Fibroblast of the conjunctiva (primary cell): ENCODE measurements at regions not wholly inside any gene's neighbourhood (a gene's known extent, or its start where the extent isn't known, plus 50 kb on each side); places are given as distances from the start of the nearest gene placed in this dataset.
"Not testable (repeated sequence)": the region's sequence is repeated elsewhere in the genome, so short reads cannot be mapped to it uniquely, and the experiment has no call there.

ENCODE experiments used
- DNase-seq: peaks from one replicate; pipeline ENCODE4 v3.0.0-alpha.2; 2010; ENCODE audit warnings: low read depth

- no peak for DNase-seq
These were observed 245.1 kb upstream of the C9orf72 start for GRCh38 chr9:27818348-27818747.

DNA sequence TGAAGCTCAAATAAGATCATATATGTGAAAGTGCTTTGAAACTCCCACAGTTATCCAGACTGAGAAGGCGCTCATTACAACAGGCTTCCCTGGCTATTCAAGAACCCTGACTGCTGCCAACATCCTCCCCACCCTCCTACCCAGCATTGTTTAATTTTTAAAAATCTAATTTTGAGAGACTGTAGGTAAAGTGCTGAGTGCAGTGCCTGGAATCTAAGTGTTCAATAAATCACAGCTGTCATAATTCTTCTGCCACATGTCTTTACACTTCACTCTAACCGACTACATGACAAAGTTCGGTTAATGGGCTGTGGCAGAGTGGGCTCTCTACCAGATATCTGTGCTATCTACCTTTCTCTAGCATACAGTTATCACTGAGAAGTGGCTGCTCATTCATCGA lies 255.6 kb upstream of the C9orf72 start:
- no peak for DNase-seq

- no peak for DNase-seq
These were observed 256.3 kb upstream of the C9orf72 start for GRCh38 chr9:27829621-27830020.

DNA sequence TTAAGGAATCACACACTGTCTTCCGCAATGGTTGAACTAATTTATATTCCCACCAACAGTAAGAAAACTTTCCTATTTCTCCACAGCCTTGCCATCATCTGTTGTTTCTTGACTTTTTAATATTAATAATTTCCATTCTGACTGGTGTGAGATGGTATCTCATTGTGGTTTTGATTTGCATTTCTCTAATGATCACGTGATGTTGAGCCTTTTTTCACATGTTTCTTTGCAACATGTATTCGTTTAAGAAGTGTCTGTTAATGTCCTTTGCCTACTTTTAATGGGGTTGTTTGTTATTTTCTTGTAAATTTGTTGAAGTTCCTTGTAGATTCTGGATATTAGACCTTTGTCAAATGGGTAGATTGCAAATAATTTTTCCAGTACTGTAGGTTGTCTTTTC lies 258.8 kb upstream of the C9orf72 start:
- DNase-seq: not testable (repeated sequence)

DNA sequence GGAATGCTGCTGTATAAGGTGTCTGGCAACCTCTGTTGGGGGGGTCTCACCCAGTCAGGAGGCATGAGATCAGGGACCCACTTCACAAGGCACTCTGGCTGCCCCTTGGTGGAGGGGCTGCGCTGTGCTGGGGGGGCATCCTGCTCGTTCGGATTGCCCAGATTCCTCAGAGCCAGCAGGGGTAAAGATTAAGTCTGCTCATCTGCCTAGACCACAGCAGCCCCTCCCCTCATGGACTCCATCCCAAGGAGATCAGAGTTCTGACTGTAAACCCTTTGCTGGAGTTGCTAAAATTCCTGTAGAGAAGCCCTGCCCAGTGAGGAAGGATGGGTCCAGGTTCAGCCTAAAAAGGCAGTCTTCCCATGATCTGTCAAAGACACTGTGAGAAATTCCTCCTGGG lies 262.0 kb upstream of the C9orf72 start:
- DNase-seq: no peak

DNA sequence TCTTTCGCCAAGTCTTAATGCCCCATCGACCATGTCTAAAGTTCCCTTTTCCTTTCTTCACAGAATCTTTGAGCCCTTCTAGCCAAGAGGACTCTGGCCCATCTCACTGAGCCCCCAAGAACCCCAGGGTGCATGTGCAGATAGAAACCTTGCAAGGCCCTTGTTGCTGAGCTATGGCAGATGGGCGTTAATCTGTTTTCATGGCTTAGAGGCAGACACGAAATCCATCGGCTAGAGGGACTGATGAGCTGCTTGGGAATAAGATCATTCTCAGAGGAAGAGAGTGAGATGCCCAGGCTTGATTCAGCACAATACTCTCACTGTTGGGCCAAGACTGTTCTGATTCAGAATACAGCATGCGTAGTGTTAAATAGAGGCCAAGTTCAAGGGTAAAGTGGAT lies 262.5 kb upstream of the C9orf72 start:
- no peak for DNase-seq

DNA sequence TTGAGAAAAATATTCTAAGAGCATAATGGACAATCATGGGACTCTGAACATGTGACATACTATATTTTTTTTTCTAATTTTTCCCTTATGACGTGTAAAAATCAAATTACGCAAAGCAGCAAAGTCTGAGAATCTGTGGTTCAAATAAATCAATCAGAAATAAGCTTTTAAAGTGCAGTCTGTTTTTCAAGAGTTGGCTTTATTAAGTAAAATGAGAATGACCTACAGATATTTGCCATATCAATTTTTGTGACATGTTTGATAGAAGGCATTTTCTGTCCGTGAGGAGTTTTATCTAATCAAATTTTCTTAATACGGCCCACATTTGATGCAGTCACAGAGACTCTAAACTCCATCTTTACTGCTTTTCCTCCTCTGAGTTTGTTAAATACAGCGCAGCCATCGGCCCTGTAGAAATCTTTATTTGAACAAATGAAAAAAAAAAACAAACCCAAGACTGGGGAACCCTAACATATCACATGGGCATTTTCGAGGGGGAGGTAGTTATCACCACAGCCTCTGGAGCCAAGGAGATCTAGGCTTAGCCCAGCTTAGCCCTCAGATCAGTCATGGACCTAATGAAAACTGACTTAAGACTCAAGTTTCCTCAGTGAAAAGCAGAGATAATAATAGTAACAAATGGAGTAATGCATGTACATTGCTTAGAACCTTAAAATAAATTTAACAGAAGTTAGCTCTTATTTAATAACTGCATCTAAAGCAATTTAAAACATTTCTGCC lies 263.6 kb upstream of the C9orf72 start:
- DNase-seq: no peak

DNA sequence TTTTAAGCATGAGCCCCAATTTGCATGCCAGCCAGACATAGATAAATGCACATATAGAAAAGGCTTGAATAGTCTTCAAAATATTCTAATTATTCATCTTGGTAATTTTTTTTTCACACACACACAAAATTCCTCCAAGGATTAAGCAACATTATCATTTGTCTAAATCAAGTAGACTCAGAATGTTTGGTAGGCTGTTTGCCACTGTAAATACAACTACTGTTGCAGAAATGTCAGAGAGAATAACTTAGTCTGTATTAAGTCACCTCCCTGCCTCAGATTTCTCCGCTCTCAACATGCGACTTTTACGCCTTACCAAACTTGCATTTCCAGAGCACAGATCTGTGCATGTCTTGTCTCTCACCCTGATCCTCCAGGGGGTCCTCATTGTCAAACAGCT lies 265.6 kb upstream of the C9orf72 start:
- no peak for DNase-seq

DNA sequence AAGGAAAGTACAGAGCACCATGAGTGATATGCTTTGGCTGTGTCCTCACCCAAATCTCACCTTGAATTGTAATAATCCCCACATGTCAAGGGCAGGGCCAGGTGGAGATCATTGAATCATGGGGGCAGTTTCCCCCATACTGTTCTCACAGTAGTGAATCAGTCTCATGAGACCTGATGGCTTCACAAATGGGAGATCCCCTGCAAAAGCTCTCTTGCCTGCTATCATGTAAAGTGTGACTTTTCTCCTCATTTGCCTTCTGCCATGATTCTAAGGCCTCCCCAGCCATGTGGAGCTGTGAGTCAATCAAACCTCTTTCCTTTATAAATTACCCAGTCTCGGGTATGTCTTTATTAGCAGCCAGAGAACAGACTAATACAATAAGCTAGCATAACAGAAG lies 266.5 kb upstream of the C9orf72 start:
- DNase-seq: not testable (repeated sequence)

GRCh38 chr9:27844797-27845196 lies 271.5 kb upstream of the C9orf72 start:
- DNase-seq: no peak

DNA sequence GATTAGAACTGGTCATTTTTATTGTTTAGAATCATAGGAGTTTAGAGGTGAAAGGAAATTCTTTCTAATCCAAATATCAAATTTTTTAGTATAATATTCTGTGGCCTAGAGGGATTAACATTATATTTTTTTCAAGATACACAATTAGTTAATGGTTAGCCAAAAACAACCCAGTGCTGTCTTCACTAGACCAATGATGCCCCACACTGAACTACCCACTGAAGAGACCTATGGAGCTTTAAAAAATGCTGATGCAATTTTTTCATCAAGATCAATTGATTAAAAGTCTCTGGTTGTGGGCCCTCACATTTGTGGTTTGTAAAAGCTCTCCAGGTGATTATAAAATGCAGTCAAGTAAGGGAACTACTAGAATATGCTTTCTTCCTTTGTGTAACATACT lies 274.1 kb upstream of the C9orf72 start:
- DNase-seq: no peak

DNA sequence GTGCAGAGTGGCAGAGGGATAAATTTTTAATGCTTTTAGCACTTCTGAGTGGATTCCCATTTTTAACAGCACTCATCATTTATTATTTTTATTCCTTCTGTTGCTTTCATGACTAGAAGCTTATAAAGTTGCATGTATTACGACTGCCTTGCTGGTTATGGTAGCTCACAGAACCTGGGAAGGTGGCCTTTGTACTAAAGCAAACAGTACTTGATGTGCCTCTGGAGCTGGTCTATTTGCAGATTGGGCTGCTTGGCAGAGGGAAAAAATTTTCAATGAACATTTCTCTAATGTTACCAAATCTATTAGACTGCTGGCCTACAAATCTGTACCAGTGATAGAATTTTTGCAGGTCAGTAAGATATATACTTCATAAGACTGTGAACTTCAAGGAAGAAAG lies 274.5 kb upstream of the C9orf72 start:
- no peak for DNase-seq

DNA sequence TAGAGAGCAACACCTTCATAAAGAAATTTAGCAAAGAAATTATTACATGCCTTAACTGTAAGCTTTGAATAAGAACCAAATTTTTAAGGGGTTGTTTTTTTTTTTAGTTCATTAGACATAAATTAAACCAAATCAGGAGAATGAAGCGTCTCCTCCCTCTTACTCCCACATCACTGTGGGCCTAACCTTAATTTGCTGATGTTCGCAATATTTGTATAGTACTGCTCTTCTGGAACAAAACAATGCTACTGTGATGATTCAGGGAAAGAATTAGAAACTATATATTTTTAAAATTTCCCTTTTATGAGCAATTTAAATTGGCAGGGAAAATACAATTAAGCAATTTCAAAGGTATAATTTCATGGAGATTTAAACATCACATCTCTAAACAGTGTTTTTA lies 275.0 kb upstream of the C9orf72 start:
- no peak for DNase-seq

DNA sequence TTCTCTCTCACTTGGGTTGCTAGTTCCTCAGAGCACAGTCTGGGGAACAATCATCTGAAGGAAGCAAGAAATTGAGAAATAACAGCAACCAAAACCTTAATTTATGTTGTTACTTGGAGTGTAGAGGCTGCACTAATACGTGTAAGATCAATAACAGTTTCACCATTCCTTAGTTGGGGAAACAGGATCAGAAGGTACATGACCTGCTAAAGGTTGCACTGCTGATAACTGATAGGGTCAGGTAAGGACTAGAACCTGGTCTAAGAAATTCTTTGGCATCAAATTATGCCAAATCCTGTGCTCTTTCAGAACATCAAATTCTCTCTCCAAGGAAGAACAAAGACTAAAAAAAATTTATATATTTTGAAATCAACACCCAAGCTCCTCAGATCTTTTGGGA lies 278.6 kb upstream of the C9orf72 start:
- DNase-seq: no peak

- no peak for DNase-seq
These were observed 280.2 kb upstream of the C9orf72 start for GRCh38 chr9:27853529-27853928.

- no peak for DNase-seq
These were observed 282.8 kb upstream of the C9orf72 start for GRCh38 chr9:27856054-27856453.

DNA sequence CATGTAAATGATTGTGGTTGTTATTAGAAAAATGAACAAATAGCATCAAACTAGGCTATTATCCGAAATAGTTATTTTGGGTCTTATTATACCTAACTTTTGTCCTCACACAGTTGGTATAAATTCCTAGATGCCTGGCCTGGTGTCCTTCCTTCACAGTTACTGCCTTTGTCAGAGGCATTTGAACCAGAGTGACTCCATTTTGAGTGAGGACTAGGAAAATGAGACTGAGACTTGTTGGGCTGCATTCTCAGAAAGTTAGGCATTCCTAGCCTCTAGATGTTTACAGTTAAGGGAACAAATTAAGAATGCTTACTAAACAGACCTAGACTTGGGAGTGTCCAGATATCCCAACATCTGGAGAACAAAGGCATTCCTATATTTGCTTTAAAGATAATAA lies 283.5 kb upstream of the C9orf72 start:
- no peak for DNase-seq

DNA sequence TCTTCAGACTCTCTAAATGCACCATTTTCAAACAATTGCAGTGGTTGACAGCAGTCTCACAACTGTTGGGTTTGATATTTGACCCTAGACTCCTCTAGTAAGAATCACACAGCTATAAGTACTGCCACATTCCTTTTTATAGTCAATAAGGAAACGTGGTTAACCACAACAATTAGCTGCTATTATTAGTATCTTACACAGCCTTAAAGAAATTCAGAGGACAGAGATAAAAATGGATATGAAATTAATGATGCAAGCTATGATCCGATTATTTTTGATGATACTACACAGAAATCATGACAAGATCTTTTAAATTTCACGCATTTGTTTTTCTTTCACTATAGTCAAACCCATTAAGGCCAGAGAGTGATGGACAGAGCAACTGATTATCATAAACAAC lies 288.6 kb upstream of the C9orf72 start:
- DNase-seq: no peak

GRCh38 chr9:27864644-27865438 lies 291.6 kb upstream of the C9orf72 start:
- peak; percentile 9 for DNase-seq

DNA sequence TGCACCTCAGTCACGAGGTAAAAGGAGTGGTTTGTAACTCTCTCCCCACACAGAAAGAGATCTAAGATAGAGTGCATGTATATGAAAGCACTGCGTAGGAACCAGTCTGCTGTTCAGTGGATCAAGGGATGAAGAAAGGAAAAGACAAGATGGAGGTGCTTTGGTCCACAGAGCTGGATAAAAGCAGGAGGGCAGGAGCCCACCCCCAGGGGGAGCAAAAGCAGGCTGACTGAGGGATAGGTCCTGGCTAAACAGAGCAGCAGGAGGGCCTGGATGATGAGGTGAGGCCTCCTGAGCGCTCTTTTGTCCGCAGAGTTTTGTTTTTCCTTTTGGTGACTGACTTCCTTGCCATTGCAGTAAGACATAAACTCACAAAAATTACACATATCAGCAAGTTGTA lies 293.5 kb upstream of the C9orf72 start:
- no peak for DNase-seq

DNA sequence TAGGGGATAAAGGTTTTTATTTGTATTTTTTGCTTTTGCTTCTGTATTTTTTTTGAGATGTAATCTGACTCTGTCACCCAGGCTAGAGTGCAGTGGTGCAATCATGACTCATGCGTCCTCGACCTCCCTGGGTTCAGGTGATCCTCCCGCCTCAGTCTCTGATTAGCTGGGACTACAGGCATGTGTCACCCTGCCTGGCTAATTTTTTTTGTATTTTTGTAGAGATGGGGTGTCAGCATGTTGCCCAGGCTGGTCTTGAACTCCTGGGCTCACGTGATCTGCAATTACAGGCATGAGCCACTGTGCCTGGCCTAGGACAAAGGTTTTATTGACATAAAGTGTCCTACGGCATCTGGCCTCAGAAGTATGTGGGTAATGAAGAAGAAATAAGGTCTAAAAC lies 297.1 kb upstream of the C9orf72 start:
- no peak for DNase-seq

- no peak for DNase-seq
These were observed 306.9 kb upstream of the C9orf72 start for GRCh38 chr9:27880156-27880555.

- DNase-seq: no peak
These were observed 307.4 kb upstream of the C9orf72 start for GRCh38 chr9:27880635-27881034.
